ENCODE measurements at regions not wholly inside any gene's neighbourhood (a gene's known extent, or its start where the extent isn't known, plus 50 kb on each side); places are given as distances from the start of the nearest gene placed in this dataset.

DNA sequence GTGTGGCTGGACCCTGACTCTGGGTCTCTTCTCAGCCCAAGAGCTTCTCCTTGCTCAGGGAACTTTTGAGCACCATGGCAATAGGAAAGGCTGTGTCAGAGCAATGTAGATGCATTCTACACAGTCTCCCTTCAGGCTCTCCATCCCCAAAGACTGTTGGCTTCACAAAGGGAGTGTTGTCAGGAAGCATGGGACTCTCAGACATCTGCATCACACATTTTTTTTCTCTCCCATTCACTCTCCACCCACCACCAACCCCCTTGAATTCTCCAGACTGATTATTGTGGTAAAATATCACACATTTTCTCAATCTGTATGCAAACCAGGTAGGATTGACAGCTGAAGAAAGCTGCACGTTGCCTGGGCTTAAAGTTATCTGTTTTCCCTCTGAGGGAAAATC lies 105.4 kb upstream of the WARS2 start:
- WGBS, result 72% methylated on average over 1 of the region's 1 CpG
- Histone ChIP-seq H3K36me3 (ENCODE audit: control insufficient read depth in 4 of 4, insufficient read depth in 3 of 4, low read depth in 1 of 4, low read length in 3 of 4) (no peaks in the 10 kb centered on the region), H3K27me3 (ENCODE audit: control insufficient read depth in 4 of 4, insufficient read depth in 4 of 4, low read length in 3 of 4) (no peaks in the 10 kb centered on the region), H3K9ac (ENCODE audit: low read depth in 1 of 2, low read length in 2 of 2) (no peak overlapping the region), H3K27ac (ENCODE audit: low read depth in 1 of 2, low read length in 2 of 2) (no peak overlapping the region), H3K9me3 (ENCODE audit: control insufficient read depth in 4 of 4, low read length in 3 of 4) (no peaks in the 10 kb centered on the region), H3K4me1 (ENCODE audit: control insufficient read depth in 4 of 4, insufficient read depth in 4 of 4, low read length in 3 of 4) (peaks cover 0 to 2% (median 0%) of the 10 kb centered on the region in 4 donors), H3K4me3 (ENCODE audit: low read depth in 1 of 3, low read length in 3 of 3) (no peak overlapping the region)
- TF ChIP-seq TAF1 (conservative IDR thresholded peaks at IDR 0.05), result no peak
- TF ChIP-seq SP1 (IDR thresholded peaks at IDR 0.05), result no peak
- TF ChIP-seq GABPA (IDR thresholded peaks at IDR 0.05 in 1 of 2, conservative IDR thresholded peaks at IDR 0.05 in 1 of 2), result no peak
- TF ChIP-seq, protein P1, sequence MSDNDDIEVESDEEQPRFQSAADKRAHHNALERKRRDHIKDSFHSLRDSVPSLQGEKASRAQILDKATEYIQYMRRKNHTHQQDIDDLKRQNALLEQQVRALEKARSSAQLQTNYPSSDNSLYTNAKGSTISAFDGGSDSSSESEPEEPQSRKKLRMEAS (IDR thresholded peaks at IDR 0.05), result no peak
- TF ChIP-seq NR2F2 (IDR thresholded peaks at IDR 0.05), result no peak
- no peak for TF ChIP-seq RXRA (IDR thresholded peaks at IDR 0.05)
- no peak for TF ChIP-seq JUND (IDR thresholded peaks at IDR 0.05)
- TF ChIP-seq, protein P2, sequence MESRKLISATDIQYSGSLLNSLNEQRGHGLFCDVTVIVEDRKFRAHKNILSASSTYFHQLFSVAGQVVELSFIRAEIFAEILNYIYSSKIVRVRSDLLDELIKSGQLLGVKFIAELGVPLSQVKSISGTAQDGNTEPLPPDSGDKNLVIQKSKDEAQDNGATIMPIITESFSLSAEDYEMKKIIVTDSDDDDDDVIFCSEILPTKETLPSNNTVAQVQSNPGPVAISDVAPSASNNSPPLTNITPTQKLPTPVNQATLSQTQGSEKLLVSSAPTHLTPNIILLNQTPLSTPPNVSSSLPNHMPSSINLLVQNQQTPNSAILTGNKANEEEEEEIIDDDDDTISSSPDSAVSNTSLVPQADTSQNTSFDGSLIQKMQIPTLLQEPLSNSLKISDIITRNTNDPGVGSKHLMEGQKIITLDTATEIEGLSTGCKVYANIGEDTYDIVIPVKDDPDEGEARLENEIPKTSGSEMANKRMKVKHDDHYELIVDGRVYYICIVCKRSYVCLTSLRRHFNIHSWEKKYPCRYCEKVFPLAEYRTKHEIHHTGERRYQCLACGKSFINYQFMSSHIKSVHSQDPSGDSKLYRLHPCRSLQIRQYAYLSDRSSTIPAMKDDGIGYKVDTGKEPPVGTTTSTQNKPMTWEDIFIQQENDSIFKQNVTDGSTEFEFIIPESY (IDR thresholded peaks at IDR 0.05), result no peak
- no peak for TF ChIP-seq FOXA2 (IDR thresholded peaks at IDR 0.05)
- TF ChIP-seq RAD21 (IDR thresholded peaks at IDR 0.05), result no peak
- TF ChIP-seq, protein P3, sequence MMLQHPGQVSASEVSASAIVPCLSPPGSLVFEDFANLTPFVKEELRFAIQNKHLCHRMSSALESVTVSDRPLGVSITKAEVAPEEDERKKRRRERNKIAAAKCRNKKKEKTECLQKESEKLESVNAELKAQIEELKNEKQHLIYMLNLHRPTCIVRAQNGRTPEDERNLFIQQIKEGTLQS (IDR thresholded peaks at IDR 0.05), result no peak
- no peak for TF ChIP-seq EGR1 (IDR thresholded peaks at IDR 0.05; ENCODE audit: low read depth in 2 of 2)
- TF ChIP-seq YY1 (IDR thresholded peaks at IDR 0.05), result no peak
- TF ChIP-seq HNF4G (IDR thresholded peaks at IDR 0.05), result no peak
- TF ChIP-seq FOXA1 (IDR thresholded peaks at IDR 0.05), result no peak
- no peak for TF ChIP-seq HNF4A (conservative IDR thresholded peaks at IDR 0.05)
- TF ChIP-seq, protein P4, sequence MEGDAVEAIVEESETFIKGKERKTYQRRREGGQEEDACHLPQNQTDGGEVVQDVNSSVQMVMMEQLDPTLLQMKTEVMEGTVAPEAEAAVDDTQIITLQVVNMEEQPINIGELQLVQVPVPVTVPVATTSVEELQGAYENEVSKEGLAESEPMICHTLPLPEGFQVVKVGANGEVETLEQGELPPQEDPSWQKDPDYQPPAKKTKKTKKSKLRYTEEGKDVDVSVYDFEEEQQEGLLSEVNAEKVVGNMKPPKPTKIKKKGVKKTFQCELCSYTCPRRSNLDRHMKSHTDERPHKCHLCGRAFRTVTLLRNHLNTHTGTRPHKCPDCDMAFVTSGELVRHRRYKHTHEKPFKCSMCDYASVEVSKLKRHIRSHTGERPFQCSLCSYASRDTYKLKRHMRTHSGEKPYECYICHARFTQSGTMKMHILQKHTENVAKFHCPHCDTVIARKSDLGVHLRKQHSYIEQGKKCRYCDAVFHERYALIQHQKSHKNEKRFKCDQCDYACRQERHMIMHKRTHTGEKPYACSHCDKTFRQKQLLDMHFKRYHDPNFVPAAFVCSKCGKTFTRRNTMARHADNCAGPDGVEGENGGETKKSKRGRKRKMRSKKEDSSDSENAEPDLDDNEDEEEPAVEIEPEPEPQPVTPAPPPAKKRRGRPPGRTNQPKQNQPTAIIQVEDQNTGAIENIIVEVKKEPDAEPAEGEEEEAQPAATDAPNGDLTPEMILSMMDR (IDR thresholded peaks at IDR 0.05; ENCODE audit: low read depth, low read length, missing input control), result no peak
- TF ChIP-seq, protein P5, sequence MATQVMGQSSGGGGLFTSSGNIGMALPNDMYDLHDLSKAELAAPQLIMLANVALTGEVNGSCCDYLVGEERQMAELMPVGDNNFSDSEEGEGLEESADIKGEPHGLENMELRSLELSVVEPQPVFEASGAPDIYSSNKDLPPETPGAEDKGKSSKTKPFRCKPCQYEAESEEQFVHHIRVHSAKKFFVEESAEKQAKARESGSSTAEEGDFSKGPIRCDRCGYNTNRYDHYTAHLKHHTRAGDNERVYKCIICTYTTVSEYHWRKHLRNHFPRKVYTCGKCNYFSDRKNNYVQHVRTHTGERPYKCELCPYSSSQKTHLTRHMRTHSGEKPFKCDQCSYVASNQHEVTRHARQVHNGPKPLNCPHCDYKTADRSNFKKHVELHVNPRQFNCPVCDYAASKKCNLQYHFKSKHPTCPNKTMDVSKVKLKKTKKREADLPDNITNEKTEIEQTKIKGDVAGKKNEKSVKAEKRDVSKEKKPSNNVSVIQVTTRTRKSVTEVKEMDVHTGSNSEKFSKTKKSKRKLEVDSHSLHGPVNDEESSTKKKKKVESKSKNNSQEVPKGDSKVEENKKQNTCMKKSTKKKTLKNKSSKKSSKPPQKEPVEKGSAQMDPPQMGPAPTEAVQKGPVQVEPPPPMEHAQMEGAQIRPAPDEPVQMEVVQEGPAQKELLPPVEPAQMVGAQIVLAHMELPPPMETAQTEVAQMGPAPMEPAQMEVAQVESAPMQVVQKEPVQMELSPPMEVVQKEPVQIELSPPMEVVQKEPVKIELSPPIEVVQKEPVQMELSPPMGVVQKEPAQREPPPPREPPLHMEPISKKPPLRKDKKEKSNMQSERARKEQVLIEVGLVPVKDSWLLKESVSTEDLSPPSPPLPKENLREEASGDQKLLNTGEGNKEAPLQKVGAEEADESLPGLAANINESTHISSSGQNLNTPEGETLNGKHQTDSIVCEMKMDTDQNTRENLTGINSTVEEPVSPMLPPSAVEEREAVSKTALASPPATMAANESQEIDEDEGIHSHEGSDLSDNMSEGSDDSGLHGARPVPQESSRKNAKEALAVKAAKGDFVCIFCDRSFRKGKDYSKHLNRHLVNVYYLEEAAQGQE (IDR thresholded peaks at IDR 0.05), result no peak
- no peak for DNase-seq (ENCODE audit: low spot score)

All from liver (tissue), 8 donors.